Keratinocyte (primary cell): ENCODE measurements at regions not wholly inside any gene's neighbourhood (a gene's known extent, or its start where the extent isn't known, plus 50 kb on each side); places are given as distances from the start of the nearest gene placed in this dataset.

Experiments used
- DNase-seq: peaks from one replicate; pipeline ENCODE4 v3.0.0-alpha.2; 2011; ENCODE audit warnings: low read depth, missing footprints, low spot score
- FAIRE-seq: peaks from 2 replicates; lab custom pipeline; 2011; peaks lifted over from hg19 to GRCh38; lab: Jason Lieb, UNC
- H2AFZ ChIP-seq: 2 replicates; pipeline ENCODE4 v1.6.0; 2012; ENCODE audit warnings: low read length, control low read depth, inconsistent platforms; ENCODE audit not compliant: control insufficient read depth
- H3K27ac ChIP-seq: 2 replicates; pipeline ENCODE4 v1.5.1; 2011; ENCODE audit warnings: low read length; ENCODE audit not compliant: control insufficient read depth, insufficient read depth
- H3K27me3 ChIP-seq: 3 replicates; pipeline ENCODE4 v1.6.0; 2011; ENCODE audit warnings: low read length; ENCODE audit not compliant: control insufficient read depth, insufficient read depth; ENCODE audit errors: extremely low read depth
- H3K36me3 ChIP-seq, 2 experiments: 2 replicates in 1 of 2; 3 replicates in 1 of 2; pipeline ENCODE4 v1.5.1; 2011; ENCODE audit warnings: low read length in 2 of 2, mild to moderate bottlenecking in 1 of 2; ENCODE audit not compliant: control insufficient read depth in 2 of 2, insufficient read depth in 2 of 2; ENCODE audit errors: extremely low read depth in 1 of 2
- H3K4me1 ChIP-seq: 3 replicates; pipeline ENCODE4 v1.5.1; 2011; ENCODE audit warnings: low read length; ENCODE audit not compliant: control insufficient read depth, insufficient read depth; ENCODE audit errors: extremely low read depth
- H3K4me2 ChIP-seq: 3 replicates; pipeline ENCODE4 v1.6.0; 2011; ENCODE audit warnings: low read depth, low read length; ENCODE audit not compliant: control insufficient read depth, insufficient read depth; ENCODE audit errors: extremely low read depth
- H3K4me3 ChIP-seq, 3 experiments: fragments of 200-600 bp in 1 of 3; sonication (generic) in 1 of 3; 2 replicates in 2 of 3; 3 replicates in 1 of 3; pipeline ENCODE4 v1.5.1; 2011 to 2016; ENCODE audit warnings: low read length in 3 of 3, mild to moderate bottlenecking in 3 of 3, control low read depth in 2 of 3, inconsistent platforms in 1 of 3, low read depth in 1 of 3, mixed read lengths in 1 of 3, mixed run types in 1 of 3, moderate library complexity in 1 of 3; ENCODE audit not compliant: control insufficient read depth in 2 of 3, insufficient read depth in 2 of 3; ENCODE audit errors: extremely low read depth in 1 of 3
- H3K79me2 ChIP-seq: 2 replicates; pipeline ENCODE4 v1.6.0; 2012; ENCODE audit warnings: low read length; ENCODE audit not compliant: control insufficient read depth, insufficient read depth
- H3K9ac ChIP-seq: 3 replicates; pipeline ENCODE4 v1.6.0; 2011; ENCODE audit warnings: low read length; ENCODE audit not compliant: control insufficient read depth, insufficient read depth; ENCODE audit errors: extremely low read depth
- H3K9me1 ChIP-seq: 3 replicates; pipeline ENCODE4 v1.6.0; 2011; ENCODE audit warnings: low read length; ENCODE audit not compliant: control insufficient read depth, insufficient read depth; ENCODE audit errors: extremely low read depth
- H3K9me3 ChIP-seq: 2 replicates; pipeline ENCODE4 v1.5.1; 2012; ENCODE audit warnings: low read depth, low read length; ENCODE audit not compliant: control insufficient read depth
- H4K20me1 ChIP-seq: 3 replicates; pipeline ENCODE4 v1.6.0; 2011; ENCODE audit warnings: low read length; ENCODE audit not compliant: control insufficient read depth, insufficient read depth; ENCODE audit errors: extremely low read depth
- EZH2 ChIP-seq: IDR thresholded peaks from one replicate; pipeline ENCODE4 v1.6.1; 2012; ENCODE audit warnings: inconsistent platforms, mild to moderate bottlenecking, low read length, moderate library complexity
- dilution Hi-C: fragments of 300-500 bp; cut with MboI; formaldehyde crosslinking; loops from one replicate; pipeline ENCODE4 v1.7.0; 2020; ENCODE audit warnings: low sequenced_read_pairs; ENCODE audit not compliant: extremely low pct_ligation_motif_present
- TF ChIP-seq, protein P1 (sequence below), 3 experiments: IDR thresholded peaks in 1 of 3; conservative IDR thresholded peaks in 1 of 3; optimal IDR thresholded peaks in 1 of 3; 2 replicates in 2 of 3; 3 replicates in 1 of 3; pipeline versions ENCODE3 to v1.5.1; 2011; ENCODE audit warnings: low read length in 3 of 3, mild to moderate bottlenecking in 3 of 3, moderate library complexity in 2 of 3, control low read depth in 1 of 3, inconsistent platforms in 1 of 3; ENCODE audit not compliant: insufficient read depth in 2 of 3; ENCODE audit errors: extremely low read depth in 1 of 3

DNA sequence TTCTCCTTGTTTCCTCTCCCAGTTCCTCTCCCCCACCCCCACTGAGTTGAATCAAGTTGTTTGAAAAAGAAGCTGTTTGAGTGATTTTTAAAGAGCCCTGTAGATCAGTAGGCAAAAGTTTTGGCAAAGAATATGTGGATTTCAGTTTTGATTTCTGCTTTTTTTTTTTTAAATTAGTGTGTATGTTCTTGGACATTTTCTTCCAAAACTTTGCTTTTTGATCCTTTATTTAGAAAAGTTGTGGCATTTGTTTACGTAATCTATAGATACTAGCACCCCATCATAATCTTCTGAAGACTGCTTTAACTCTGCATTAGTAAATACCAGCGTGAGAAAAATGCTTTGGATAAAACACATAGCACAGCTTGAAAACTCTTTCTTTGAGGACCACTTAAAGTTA, 190.3 kb upstream of the SEL1L start:
- FAIRE-seq (no peak), DNase-seq (no peak)
- dilution Hi-C loops: no loop called here
- Histone ChIP-seq H3K4me2 (no peak overlapping the region), H3K36me3 (no peaks in the 10 kb centered on the region), H3K9ac (no peak overlapping the region), H3K9me3 (no peaks in the 10 kb centered on the region), H3K4me3 (no peak overlapping the region), H3K9me1 (no peaks in the 10 kb centered on the region), H3K79me2 (no peaks in the 10 kb centered on the region), H3K4me1 (no peaks in the 10 kb centered on the region), H4K20me1 (no peaks in the 10 kb centered on the region), H2AFZ (no peak overlapping the region), H3K27ac (no peak overlapping the region), H3K27me3 (no peaks in the 10 kb centered on the region)
- TF ChIP-seq, protein P1, sequence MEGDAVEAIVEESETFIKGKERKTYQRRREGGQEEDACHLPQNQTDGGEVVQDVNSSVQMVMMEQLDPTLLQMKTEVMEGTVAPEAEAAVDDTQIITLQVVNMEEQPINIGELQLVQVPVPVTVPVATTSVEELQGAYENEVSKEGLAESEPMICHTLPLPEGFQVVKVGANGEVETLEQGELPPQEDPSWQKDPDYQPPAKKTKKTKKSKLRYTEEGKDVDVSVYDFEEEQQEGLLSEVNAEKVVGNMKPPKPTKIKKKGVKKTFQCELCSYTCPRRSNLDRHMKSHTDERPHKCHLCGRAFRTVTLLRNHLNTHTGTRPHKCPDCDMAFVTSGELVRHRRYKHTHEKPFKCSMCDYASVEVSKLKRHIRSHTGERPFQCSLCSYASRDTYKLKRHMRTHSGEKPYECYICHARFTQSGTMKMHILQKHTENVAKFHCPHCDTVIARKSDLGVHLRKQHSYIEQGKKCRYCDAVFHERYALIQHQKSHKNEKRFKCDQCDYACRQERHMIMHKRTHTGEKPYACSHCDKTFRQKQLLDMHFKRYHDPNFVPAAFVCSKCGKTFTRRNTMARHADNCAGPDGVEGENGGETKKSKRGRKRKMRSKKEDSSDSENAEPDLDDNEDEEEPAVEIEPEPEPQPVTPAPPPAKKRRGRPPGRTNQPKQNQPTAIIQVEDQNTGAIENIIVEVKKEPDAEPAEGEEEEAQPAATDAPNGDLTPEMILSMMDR (optimal IDR thresholded peaks at IDR 0.05 in 1 of 3, IDR thresholded peaks at IDR 0.05 in 1 of 3, conservative IDR thresholded peaks at IDR 0.05 in 1 of 3; ENCODE audit: extremely low read depth in 1 of 3, insufficient read depth in 2 of 3, low read length in 3 of 3): no peak
- TF ChIP-seq EZH2: no peak

DNA sequence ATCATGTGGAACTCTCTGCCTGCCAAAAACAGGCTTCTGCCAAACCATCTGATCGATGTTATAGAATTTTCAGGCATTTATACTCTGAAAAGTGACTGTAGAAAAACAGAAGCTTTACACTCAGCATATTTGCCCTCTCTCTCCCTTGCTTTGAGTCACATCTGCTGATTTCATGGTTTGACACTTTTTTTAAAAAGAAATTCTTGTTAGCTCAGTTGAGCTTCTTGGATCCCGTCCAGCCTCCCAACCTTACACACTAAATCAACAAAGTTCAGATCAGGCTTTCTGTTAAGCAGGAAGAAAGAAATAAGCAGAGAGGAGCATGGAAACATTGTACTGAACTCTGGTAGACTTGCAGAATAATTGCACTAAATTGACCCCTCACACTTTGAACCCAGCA, 193.6 kb upstream of the SEL1L start:
- H2AFZ ChIP-seq: no peak overlapping the region
- H3K4me1 ChIP-seq: no peaks in the 10 kb centered on the region
- no peak for TF ChIP-seq EZH2
- TF ChIP-seq, protein P1 (optimal IDR thresholded peaks at IDR 0.05 in 1 of 3, IDR thresholded peaks at IDR 0.05 in 1 of 3, conservative IDR thresholded peaks at IDR 0.05 in 1 of 3; ENCODE audit: extremely low read depth in 1 of 3, insufficient read depth in 2 of 3, low read length in 3 of 3): no peak
- no peaks in the 10 kb centered on the region for H3K79me2 ChIP-seq
- no peaks in the 10 kb centered on the region for H3K27me3 ChIP-seq
- H3K9me1 ChIP-seq: no peaks in the 10 kb centered on the region
- H3K4me3 ChIP-seq: no peak overlapping the region
- no peak for FAIRE-seq
- dilution Hi-C loops: no loop called here
- H3K27ac ChIP-seq: no peak overlapping the region
- H4K20me1 ChIP-seq: no peaks in the 10 kb centered on the region
- H3K4me2 ChIP-seq: no peak overlapping the region
- H3K9me3 ChIP-seq: no peaks in the 10 kb centered on the region
- no peak for DNase-seq
- H3K9ac ChIP-seq: no peak overlapping the region
- H3K36me3 ChIP-seq: no peaks in the 10 kb centered on the region
